Breast epithelium (tissue), 4 donors: ENCODE measurements at regions not wholly inside any gene's neighbourhood (a gene's known extent, or its start where the extent isn't known, plus 50 kb on each side); places are given as distances from the start of the nearest gene placed in this dataset.

ENCODE experiments used
- DNase-seq, 2 donors: peaks; one replicate each; pipeline ENCODE4 v3.0.0-alpha.2; 2019; ENCODE audit warnings: low spot score in 2 of 2
- H3K27ac ChIP-seq, 2 donors: fragments of 200-600 bp; sonication (generic) in 1 of 2; one replicate each; pipeline ENCODE4 v1.5.1; 2016 to 2019; ENCODE audit warnings: mild to moderate bottlenecking in 1 of 2
- H3K27me3 ChIP-seq, 2 donors: fragments of 200-600 bp; sonication (generic) in 1 of 2; one replicate each; pipeline versions ENCODE4 v1.5.1 to v1.6.0; 2017 to 2019; ENCODE audit warnings: control low read depth in 1 of 2, mild to moderate bottlenecking in 1 of 2
- H3K36me3 ChIP-seq: fragments of 200-600 bp; one replicate; pipeline ENCODE4 v1.5.1; 2019
- H3K4me1 ChIP-seq, 2 donors: fragments of 200-600 bp; sonication (generic); one replicate each; pipeline ENCODE4 v1.5.1; 2016 to 2019; ENCODE audit warnings: control low read depth in 1 of 2
- H3K4me3 ChIP-seq, 3 donors: fragments of 200-600 bp; sonication (generic); 1 replicate in 2 of 3; 2 replicates in 1 of 3; pipeline ENCODE4 v1.5.1; 2016 to 2019; ENCODE audit warnings: mild to moderate bottlenecking in 3 of 3, moderate library complexity in 2 of 3
- H3K9me3 ChIP-seq, 2 donors: fragments of 200-600 bp; sonication (generic) in 1 of 2; one replicate each; pipeline ENCODE4 v1.5.1; 2016 to 2019; ENCODE audit warnings: control low read depth in 1 of 2
- CTCF ChIP-seq, 3 donors: fragments of 450-650 bp; IDR thresholded peaks; one replicate each; pipeline ENCODE4 v1.5.1; 2016 to 2017; ENCODE audit warnings: antibody characterized with exemption in 3 of 3, mild to moderate bottlenecking in 3 of 3, moderate library complexity in 3 of 3
- POLR2A ChIP-seq: fragments of 450-650 bp; IDR thresholded peaks from one replicate; pipeline ENCODE4 v1.6.1; 2016; ENCODE audit warnings: antibody characterized with exemption, mild to moderate bottlenecking, moderate library complexity
- POLR2AphosphoS5 ChIP-seq, 3 donors: sonication (generic); formaldehyde crosslinking; IDR thresholded peaks; one replicate each; pipeline ENCODE4 v1.6.1; 2017; ENCODE audit warnings: antibody characterized with exemption in 3 of 3
- intact Hi-C: fragments of 100-400 bp; cut with DNase I; formaldehyde crosslinking; loops from one replicate; pipeline ENCODE4 v1.15.1; 2023; ENCODE audit warnings: low total_unique reads

- TF ChIP-seq CTCF (IDR thresholded peaks at IDR 0.05) (no peak), POLR2AphosphoS5 (IDR thresholded peaks at IDR 0.05) (no peak), POLR2A (no peak)
- Histone ChIP-seq H3K4me3 (no peak overlapping the region), H3K4me1 (no peaks in the 10 kb centered on the region), H3K27ac (no peak overlapping the region), H3K9me3 (no peaks in the 10 kb centered on the region), H3K36me3 (no peaks in the 10 kb centered on the region), H3K27me3 (no peaks in the 10 kb centered on the region)
- DNase-seq = no peak
- intact Hi-C loops = no loop called here
These were observed 350.1 kb upstream of the AZI2 start for GRCh38 chr3:28698706-28699105.

- Histone ChIP-seq H3K27me3 (no peaks in the 10 kb centered on the region), H3K27ac (no peak overlapping the region), H3K4me3 (no peak overlapping the region), H3K36me3 (no peaks in the 10 kb centered on the region), H3K4me1 (no peaks in the 10 kb centered on the region), H3K9me3 (no peaks in the 10 kb centered on the region)
- DNase-seq = no peak
- TF ChIP-seq CTCF (IDR thresholded peaks at IDR 0.05) (no peak), POLR2AphosphoS5 (IDR thresholded peaks at IDR 0.05) (no peak), POLR2A (no peak)
- intact Hi-C loops = no loop called here
These were observed 350.7 kb upstream of the AZI2 start for GRCh38 chr3:28699283-28699682.

GRCh38 chr3:28700728-28701127 lies 352.1 kb upstream of the AZI2 start:
- TF ChIP-seq POLR2A (no peak), POLR2AphosphoS5 (IDR thresholded peaks at IDR 0.05) (no peak), CTCF (IDR thresholded peaks at IDR 0.05) (no peak)
- H3K4me1 ChIP-seq = no peaks in the 10 kb centered on the region
- intact Hi-C loops = no loop called here
- H3K4me3 ChIP-seq = no peak overlapping the region
- H3K27ac ChIP-seq = no peak overlapping the region
- no peak for DNase-seq
- H3K36me3 ChIP-seq = no peaks in the 10 kb centered on the region
- no peaks in the 10 kb centered on the region for H3K9me3 ChIP-seq
- H3K27me3 ChIP-seq = no peaks in the 10 kb centered on the region

GRCh38 chr3:28703843-28704242 lies 355.2 kb upstream of the AZI2 start:
- H3K27me3 ChIP-seq = no peaks in the 10 kb centered on the region
- H3K9me3 ChIP-seq = no peaks in the 10 kb centered on the region
- H3K4me1 ChIP-seq = no peaks in the 10 kb centered on the region
- no peak for TF ChIP-seq CTCF (IDR thresholded peaks at IDR 0.05)
- TF ChIP-seq POLR2AphosphoS5 (IDR thresholded peaks at IDR 0.05) = no peak
- no peak for TF ChIP-seq POLR2A
- H3K27ac ChIP-seq = no peak overlapping the region
- no peak overlapping the region for H3K4me3 ChIP-seq
- intact Hi-C loops = no loop called here
- DNase-seq = no peak
- H3K36me3 ChIP-seq = no peaks in the 10 kb centered on the region

GRCh38 chr3:28711293-28711692 lies 362.7 kb upstream of the AZI2 start:
- Histone ChIP-seq H3K27ac (no peak overlapping the region), H3K4me1 (no peaks in the 10 kb centered on the region), H3K9me3 (no peaks in the 10 kb centered on the region), H3K36me3 (no peaks in the 10 kb centered on the region), H3K27me3 (no peaks in the 10 kb centered on the region), H3K4me3 (no peak overlapping the region)
- intact Hi-C loops = loop anchor here (5.0 kb wide), 1 partner anchor 301 kb away; no protein-coding TSS in a partner anchor
- no peak for DNase-seq
- TF ChIP-seq CTCF (IDR thresholded peaks at IDR 0.05) (no peak), POLR2A (no peak), POLR2AphosphoS5 (IDR thresholded peaks at IDR 0.05) (no peak)
